ENCODE measurements at regions not wholly inside any gene's neighbourhood (a gene's known extent, or its start where the extent isn't known, plus 50 kb on each side); places are given as distances from the start of the nearest gene placed in this dataset.

DNA sequence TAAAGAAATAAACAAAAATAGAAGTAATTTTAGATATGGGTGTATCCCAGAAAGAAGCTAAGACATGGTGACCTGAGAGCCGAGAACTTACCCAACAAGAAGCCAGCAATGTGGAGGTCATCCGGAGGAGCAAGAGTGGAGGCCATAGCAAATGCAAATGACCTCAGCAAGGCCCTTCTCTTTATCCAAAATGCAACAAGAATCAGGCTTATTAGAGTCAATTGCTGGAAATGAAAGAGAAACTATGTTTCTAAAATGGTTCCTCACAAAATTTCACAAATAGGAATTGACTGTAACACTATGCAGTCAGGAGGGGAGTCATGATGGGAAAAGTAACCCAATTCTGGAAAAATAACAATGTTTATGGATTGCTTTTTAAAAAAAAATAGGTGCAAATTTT, 90.4 kb downstream of the TNFAIP3 start:
- no peak for TF ChIP-seq POLR2A (IDR thresholded peaks at IDR 0.05)
- TF ChIP-seq, protein P1, sequence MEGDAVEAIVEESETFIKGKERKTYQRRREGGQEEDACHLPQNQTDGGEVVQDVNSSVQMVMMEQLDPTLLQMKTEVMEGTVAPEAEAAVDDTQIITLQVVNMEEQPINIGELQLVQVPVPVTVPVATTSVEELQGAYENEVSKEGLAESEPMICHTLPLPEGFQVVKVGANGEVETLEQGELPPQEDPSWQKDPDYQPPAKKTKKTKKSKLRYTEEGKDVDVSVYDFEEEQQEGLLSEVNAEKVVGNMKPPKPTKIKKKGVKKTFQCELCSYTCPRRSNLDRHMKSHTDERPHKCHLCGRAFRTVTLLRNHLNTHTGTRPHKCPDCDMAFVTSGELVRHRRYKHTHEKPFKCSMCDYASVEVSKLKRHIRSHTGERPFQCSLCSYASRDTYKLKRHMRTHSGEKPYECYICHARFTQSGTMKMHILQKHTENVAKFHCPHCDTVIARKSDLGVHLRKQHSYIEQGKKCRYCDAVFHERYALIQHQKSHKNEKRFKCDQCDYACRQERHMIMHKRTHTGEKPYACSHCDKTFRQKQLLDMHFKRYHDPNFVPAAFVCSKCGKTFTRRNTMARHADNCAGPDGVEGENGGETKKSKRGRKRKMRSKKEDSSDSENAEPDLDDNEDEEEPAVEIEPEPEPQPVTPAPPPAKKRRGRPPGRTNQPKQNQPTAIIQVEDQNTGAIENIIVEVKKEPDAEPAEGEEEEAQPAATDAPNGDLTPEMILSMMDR (IDR thresholded peaks at IDR 0.05) = no peak
- WGBS, 2 donors = 82 to 84% methylated on average over 2 of the region's 2 CpGs
- Histone ChIP-seq H3K27me3 (no peaks in the 10 kb centered on the region), H3K27ac (no peak overlapping the region), H3K9me3 (no peaks in the 10 kb centered on the region), H3K4me3 (replicated peaks in 1 of 3) (no peak overlapping the region), H3K4me1 (no peaks in the 10 kb centered on the region), H3K36me3 (no peaks in the 10 kb centered on the region)
- no peak for DNase-seq
- intact Hi-C loops (cut with DNase I) = no loop called here

GRCh38 chr6:137958811-137959565, 91.9 kb downstream of the TNFAIP3 start:
- intact Hi-C loops (cut with DNase I) = no loop called here
- TF ChIP-seq POLR2A (IDR thresholded peaks at IDR 0.05) = no peak
- TF ChIP-seq, protein P1 (IDR thresholded peaks at IDR 0.05) = no peak
- no peak for DNase-seq
- H3K9me3 ChIP-seq = no peaks in the 10 kb centered on the region
- 78 to 86% methylated on average over 5 of the region's 5 CpGs for WGBS, 2 donors
- no peak overlapping the region for H3K27ac ChIP-seq
- H3K27me3 ChIP-seq = no peaks in the 10 kb centered on the region
- H3K4me3 ChIP-seq (replicated peaks in 1 of 3) = no peak overlapping the region
- H3K4me1 ChIP-seq = no peaks in the 10 kb centered on the region
- no peaks in the 10 kb centered on the region for H3K36me3 ChIP-seq

DNA sequence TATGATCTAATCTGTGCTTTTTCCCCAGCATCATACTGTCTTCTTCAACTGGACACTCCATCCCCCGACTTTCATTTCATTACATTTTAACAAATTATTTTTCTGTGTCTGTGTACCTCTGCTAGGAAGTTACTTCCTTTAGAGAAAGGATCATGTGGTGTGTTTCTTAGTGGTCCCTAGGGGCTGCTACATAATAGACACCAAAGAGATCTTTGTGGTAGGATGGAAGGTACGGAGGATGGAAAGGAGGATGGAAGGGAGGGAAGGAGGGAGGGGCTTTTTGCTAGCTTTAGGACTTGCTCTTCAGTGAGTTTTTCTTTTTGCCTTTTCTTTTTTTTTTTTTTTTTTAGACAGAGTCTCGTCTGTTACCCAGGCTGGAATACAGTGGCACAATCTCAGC, 95.7 kb downstream of the TNFAIP3 start:
- intact Hi-C loops (cut with DNase I) = no loop called here
- no peaks in the 10 kb centered on the region for H3K4me1 ChIP-seq

DNA sequence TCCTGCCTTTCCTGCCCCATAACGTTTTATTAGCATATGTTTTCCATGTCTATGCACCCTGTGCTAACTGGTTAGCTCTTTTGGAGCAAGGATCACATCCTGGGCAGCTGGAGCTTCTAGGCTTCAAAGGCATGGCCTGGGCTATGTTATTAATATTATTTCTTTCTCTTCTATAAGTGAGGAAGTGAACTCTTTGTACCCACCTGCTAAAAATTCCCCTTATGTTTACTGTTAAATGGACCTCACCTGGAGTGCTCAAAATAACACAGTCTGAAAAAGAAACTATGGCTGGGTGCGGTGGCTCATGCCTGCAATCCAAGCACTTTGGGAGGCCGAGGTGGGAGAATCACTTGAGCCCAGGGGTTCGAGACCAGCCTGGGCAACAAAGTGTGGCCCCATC, 97.8 kb downstream of the TNFAIP3 start:
- TF ChIP-seq, protein P1 (IDR thresholded peaks at IDR 0.05) = no peak
- TF ChIP-seq POLR2A (IDR thresholded peaks at IDR 0.05) = no peak
- H3K27ac ChIP-seq = no peak overlapping the region
- H3K4me3 ChIP-seq (replicated peaks in 1 of 3) = no peak overlapping the region
- H3K36me3 ChIP-seq = no peaks in the 10 kb centered on the region
- no peak for DNase-seq
- WGBS, 2 donors = 75 to 80% methylated on average over 4 of the region's 4 CpGs
- no peaks in the 10 kb centered on the region for H3K27me3 ChIP-seq
- intact Hi-C loops (cut with DNase I) = no loop called here
- no peaks in the 10 kb centered on the region for H3K4me1 ChIP-seq
- no peaks in the 10 kb centered on the region for H3K9me3 ChIP-seq

More for the DNA sequence above, 95.7 kb downstream of the TNFAIP3 start:
- Histone ChIP-seq H3K27me3 (no peaks in the 10 kb centered on the region), H3K27ac (no peak overlapping the region), H3K4me3 (replicated peaks in 1 of 3) (no peak overlapping the region), H3K36me3 (no peaks in the 10 kb centered on the region), H3K9me3 (no peaks in the 10 kb centered on the region)
- 76 to 89% methylated on average over 3 of the region's 3 CpGs for WGBS, 2 donors
- TF ChIP-seq, protein P1 (IDR thresholded peaks at IDR 0.05) = no peak
- TF ChIP-seq POLR2A (IDR thresholded peaks at IDR 0.05) = no peak
- DNase-seq = no peak

DNA sequence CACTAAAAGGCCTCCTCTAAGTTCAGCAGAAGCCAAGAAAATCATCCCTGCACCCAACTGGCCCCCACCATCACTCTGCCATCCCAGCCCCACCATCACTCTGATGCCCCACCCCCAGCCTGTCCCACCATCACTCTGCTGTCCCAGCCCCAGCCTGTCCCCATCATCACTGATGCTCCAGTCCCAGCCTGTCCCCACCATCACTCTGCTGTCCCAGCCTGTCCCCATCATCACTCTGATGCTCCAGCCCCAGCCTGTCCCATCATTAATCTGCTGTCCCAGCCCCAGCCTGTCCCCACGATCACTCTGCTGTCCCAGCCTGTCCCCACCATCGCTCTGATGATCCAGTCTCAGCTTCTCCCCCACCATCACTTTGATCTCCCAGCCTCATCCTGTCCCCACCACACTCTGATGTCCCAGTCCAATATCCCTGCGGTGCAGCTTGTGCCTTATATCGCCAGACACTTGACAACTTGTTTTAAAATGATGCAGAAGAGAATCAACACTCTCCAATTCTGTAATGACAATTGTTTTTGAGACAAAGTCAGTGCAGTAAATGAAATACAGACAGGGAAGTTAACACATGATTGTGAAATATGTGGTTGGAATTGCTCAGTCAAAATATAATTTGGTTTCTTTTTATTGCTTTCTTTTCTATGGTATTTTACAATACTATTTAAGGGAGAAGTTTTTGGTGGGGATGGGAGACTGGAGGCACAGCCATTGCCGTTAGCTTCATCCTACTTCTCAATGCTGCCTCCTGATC, 100.8 kb downstream of the TNFAIP3 start:
- Histone ChIP-seq H3K9me3 (no peaks in the 10 kb centered on the region), H3K27ac (no peak overlapping the region), H3K27me3 (no peaks in the 10 kb centered on the region), H3K4me3 (replicated peaks in 1 of 3) (no peak overlapping the region), H3K4me1 (no peaks in the 10 kb centered on the region), H3K36me3 (no peaks in the 10 kb centered on the region)
- 84 to 86% methylated on average over 5 of the region's 5 CpGs for WGBS, 2 donors
- TF ChIP-seq, protein P1 (IDR thresholded peaks at IDR 0.05) = no peak
- no peak for TF ChIP-seq POLR2A (IDR thresholded peaks at IDR 0.05)
- no peak for DNase-seq
- intact Hi-C loops (cut with DNase I) = no loop called here
